WERI-Rb-1 (cell line): ENCODE measurements at regions not wholly inside any gene's neighbourhood (a gene's known extent, or its start where the extent isn't known, plus 50 kb on each side); places are given as distances from the start of the nearest gene placed in this dataset.

Source experiments
- DNase-seq: peaks from one replicate; pipeline ENCODE4 v3.0.0-alpha.2; 2020
- H3K27ac ChIP-seq: fragments of 250-450 bp; sonication (Bioruptor Pico); 2 replicates; pipeline ENCODE4 v1.5.1; 2020; ENCODE audit warnings: mild to moderate bottlenecking, moderate library complexity
- H3K27me3 ChIP-seq: fragments of 250-450 bp; sonication (Bioruptor Pico); 2 replicates; pipeline ENCODE4 v1.5.1; 2021; ENCODE audit warnings: mild to moderate bottlenecking, low read depth, moderate library complexity; ENCODE audit not compliant: insufficient read depth, severe bottlenecking
- H3K36me3 ChIP-seq: fragments of 250-450 bp; sonication (Bioruptor Pico); 2 replicates; pipeline ENCODE4 v1.5.1; 2020; ENCODE audit warnings: mild to moderate bottlenecking, moderate library complexity
- H3K4me3 ChIP-seq: 2 replicates; pipeline ENCODE4 v1.5.1; 2011; ENCODE audit warnings: low read depth, mild to moderate bottlenecking, control low read depth, low read length
- H3K9me3 ChIP-seq: fragments of 250-450 bp; sonication (Bioruptor Pico); 2 replicates; pipeline ENCODE4 v1.5.1; 2021; ENCODE audit warnings: mild to moderate bottlenecking, moderate library complexity; ENCODE audit not compliant: severe bottlenecking
- TF ChIP-seq, protein P1 (sequence below): IDR thresholded peaks from 2 replicates; pipeline ENCODE4 v1.5.1; 2011; ENCODE audit warnings: low read depth, mild to moderate bottlenecking, control low read depth, inconsistent platforms, low read length

DNA sequence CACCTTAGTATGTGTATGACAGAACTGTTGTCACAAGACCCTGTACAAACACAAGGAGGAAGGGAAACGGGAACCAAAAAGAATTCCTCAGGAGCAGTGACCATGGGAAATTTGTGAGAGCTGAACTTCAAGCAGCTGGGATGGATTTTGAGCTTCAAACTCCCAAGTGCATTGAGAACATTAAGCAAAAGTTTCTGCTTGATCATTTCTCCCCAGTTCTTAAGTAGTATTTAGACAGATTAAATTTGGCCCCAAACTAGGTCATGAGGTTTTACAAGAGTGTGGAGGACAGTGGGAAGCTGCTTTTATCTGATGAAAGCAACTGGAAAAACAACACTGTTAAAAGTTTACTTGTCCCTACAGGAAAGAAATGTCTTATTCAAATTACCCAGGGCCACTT, 206.0 kb upstream of the DCN start:
- H3K27ac ChIP-seq: no peak overlapping the region

DNA sequence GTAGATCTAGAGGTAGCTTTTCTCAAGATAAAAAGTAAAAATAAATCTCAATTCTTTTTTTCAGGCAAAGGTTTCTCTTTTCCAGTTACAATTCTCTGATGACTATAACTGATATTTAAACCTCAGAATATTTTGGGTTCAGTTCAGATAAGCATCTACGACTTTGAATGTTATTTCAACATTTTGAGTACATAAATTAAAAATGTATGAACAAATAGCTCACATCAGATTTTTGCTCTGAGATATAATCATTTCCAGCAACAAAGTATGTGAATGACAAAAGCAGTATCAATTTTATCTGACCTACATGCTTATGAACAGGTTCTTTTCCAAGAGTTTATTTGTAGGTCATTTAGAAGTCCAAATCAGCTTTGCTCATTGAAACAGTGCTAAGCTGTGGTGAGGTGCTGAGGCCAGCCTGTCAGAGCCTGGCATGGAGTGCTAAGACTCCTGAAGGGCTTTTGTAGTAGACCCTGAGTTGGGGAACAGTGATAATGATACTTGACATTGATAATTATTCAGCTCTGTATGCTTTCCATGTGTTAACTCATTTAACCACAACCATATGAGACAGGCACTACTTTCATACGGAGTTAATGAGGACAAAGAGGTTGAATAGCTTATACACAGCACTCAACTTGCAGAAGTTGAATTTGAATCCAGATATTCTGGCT, 205.0 kb upstream of the DCN start:
- TF ChIP-seq, protein P1, sequence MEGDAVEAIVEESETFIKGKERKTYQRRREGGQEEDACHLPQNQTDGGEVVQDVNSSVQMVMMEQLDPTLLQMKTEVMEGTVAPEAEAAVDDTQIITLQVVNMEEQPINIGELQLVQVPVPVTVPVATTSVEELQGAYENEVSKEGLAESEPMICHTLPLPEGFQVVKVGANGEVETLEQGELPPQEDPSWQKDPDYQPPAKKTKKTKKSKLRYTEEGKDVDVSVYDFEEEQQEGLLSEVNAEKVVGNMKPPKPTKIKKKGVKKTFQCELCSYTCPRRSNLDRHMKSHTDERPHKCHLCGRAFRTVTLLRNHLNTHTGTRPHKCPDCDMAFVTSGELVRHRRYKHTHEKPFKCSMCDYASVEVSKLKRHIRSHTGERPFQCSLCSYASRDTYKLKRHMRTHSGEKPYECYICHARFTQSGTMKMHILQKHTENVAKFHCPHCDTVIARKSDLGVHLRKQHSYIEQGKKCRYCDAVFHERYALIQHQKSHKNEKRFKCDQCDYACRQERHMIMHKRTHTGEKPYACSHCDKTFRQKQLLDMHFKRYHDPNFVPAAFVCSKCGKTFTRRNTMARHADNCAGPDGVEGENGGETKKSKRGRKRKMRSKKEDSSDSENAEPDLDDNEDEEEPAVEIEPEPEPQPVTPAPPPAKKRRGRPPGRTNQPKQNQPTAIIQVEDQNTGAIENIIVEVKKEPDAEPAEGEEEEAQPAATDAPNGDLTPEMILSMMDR: no peak
- no peaks in the 10 kb centered on the region for H3K27me3 ChIP-seq
- no peaks in the 10 kb centered on the region for H3K36me3 ChIP-seq
- no peak overlapping the region for H3K27ac ChIP-seq
- peaks cover 3% of the 10 kb centered on the region for H3K9me3 ChIP-seq
- H3K4me3 ChIP-seq: no peak overlapping the region
- DNase-seq: peak; percentile 12

More for the DNA sequence above, 206.0 kb upstream of the DCN start:
- Histone ChIP-seq H3K4me3 (no peak overlapping the region), H3K36me3 (no peaks in the 10 kb centered on the region), H3K27me3 (no peaks in the 10 kb centered on the region), H3K9me3 (peaks cover 3% of the 10 kb centered on the region)
- no peak for DNase-seq
- TF ChIP-seq, protein P1: no peak

DNA sequence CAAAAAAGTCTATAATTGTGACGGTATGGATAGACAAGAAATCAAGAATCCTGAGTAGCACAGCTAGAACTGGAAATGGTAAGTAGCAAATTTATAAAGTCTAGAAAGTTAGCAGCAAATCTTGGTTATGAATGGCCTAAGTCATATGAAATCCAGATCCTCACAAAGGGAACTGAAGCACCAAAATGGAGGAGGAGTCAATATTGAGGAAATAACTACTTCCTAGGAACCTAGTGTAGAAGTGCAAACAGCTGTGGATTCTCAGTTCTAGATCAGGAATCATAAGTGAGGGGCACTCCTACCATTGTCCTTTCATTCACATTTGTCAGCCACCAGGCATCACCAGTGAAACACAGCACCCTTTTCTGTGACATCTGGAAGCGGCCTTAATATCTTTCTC, 202.2 kb upstream of the DCN start:
- Histone ChIP-seq H3K9me3 (peaks cover 2% of the 10 kb centered on the region), H3K36me3 (no peaks in the 10 kb centered on the region), H3K4me3 (no peak overlapping the region), H3K27me3 (no peaks in the 10 kb centered on the region), H3K27ac (no peak overlapping the region)
- TF ChIP-seq, protein P1: no peak
- DNase-seq: no peak

DNA sequence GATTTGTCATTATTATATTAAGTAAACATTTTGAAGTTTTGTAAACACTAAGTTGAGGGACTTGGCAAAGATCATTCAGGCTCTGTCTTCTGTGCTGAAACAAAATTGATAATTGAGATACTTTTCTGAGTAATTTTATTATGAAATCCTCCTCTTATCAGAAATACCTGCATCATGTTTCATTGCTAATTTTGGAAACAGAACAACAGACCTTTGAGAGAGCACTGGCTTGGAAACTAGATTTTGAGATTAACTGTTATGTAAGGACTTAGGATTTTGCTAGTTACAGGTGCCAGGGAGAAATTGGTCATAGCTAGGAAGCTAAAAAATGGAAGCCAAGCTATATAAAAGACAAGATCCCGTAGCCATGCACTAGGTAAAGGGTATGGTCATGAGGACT, 201.7 kb upstream of the DCN start:
- no peak overlapping the region for H3K27ac ChIP-seq
- no peak overlapping the region for H3K4me3 ChIP-seq
- no peaks in the 10 kb centered on the region for H3K36me3 ChIP-seq
- DNase-seq: no peak
- H3K9me3 ChIP-seq: no peaks in the 10 kb centered on the region
- TF ChIP-seq, protein P1: no peak
- no peaks in the 10 kb centered on the region for H3K27me3 ChIP-seq

DNA sequence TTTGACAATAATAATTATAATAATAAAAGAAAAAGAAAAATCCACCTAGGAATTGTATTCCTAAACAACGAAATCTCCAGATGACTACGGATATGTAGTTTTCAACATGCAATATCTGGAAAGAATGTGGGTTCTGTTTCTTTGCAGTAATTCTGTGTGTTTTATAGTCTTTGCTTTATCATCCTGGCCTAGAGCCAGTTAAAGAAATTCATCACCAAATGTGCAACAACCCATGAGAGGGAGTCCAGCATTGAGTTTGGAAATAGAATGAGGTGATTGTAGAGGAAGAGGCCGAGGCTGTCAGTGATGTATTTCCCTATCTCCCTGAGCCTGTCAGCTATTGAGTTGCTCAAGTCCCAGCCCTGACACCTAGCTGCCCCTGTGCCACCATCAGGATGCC, 200.5 kb upstream of the DCN start:
- DNase-seq: no peak
- no peaks in the 10 kb centered on the region for H3K36me3 ChIP-seq
- no peak overlapping the region for H3K4me3 ChIP-seq
- no peaks in the 10 kb centered on the region for H3K9me3 ChIP-seq
- H3K27me3 ChIP-seq: no peaks in the 10 kb centered on the region
- TF ChIP-seq, protein P1: no peak
- no peak overlapping the region for H3K27ac ChIP-seq

DNA sequence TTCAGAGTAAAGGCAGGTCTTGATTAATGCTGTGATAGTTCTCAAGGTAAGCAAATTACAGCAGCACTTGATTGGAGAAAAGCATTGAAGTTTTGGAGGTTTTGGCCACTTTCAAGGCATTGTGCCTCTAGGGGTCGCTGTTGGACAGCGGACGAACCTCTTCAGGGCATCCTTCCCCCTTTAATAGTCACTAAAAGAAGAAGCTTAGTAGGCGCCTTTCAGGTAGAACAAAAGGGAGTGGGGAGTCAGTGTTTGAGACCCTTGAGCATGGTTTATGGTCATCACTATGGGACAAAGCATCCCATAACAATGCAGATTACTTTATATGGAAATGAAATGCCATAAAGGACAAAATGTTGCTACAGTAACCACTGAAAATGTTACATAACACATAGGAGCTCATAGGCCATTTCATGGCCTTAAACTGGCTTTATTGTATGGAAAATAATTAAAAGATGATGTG, 199.5 kb upstream of the DCN start:
- peak; percentile 76 for DNase-seq

More for the DNA sequence above, 199.5 kb upstream of the DCN start:
- TF ChIP-seq, protein P1: peak; percentile 81
- H3K36me3 ChIP-seq: no peaks in the 10 kb centered on the region
- H3K4me3 ChIP-seq: no peak overlapping the region
- no peaks in the 10 kb centered on the region for H3K9me3 ChIP-seq
- H3K27me3 ChIP-seq: no peaks in the 10 kb centered on the region
- H3K27ac ChIP-seq: no peak overlapping the region
